ENCODE measurements at regions not wholly inside any gene's neighbourhood (a gene's known extent, or its start where the extent isn't known, plus 50 kb on each side); places are given as distances from the start of the nearest gene placed in this dataset.

- TF ChIP-seq CTCF (IDR thresholded peaks at IDR 0.05) (no peak), POLR2A (IDR thresholded peaks at IDR 0.05) (no peak)
Observed at GRCh38 chr5:34412736-34413135, 243.4 kb upstream of the RAI14 start.

Data from right lobe of liver (tissue), 4 donors.